ENCODE measurements at regions not wholly inside any gene's neighbourhood (a gene's known extent, or its start where the extent isn't known, plus 50 kb on each side); places are given as distances from the start of the nearest gene placed in this dataset.

DNA sequence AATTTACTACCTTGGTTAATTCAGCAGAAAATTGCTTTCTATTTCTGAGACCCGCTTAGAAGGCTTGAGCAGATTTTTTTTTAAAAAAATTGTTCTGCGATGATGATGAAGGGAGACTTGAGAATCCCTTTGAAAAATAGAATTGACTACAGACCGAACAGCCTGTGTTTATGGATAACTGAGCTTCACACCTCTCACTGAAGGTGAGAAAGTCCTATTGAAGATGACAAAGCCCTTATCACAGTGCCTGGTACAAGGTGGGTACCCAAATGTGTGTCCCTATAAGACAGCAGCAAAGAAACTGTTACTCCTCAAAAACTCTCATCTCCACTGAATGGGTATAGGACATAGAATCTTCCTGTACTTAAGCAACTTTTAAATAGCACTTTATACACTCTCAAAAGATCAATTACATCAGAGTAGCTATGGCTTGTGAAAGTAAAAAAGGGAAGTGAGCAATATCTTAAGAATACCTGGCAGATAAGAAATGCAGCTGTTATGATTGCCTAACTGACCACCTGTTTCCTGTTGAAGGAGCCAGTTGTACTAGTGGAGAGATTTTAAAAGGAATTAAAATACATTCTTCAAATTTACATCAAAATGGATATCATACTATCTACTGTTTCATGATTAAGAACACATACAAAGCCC lies 419.7 kb downstream of the CHSY3 start (continued):
- peak; percentile 79 for TF ChIP-seq MEF2B (IDR thresholded peaks at IDR 0.05; ENCODE audit: partially characterized antibody, poor library complexity, severe bottlenecking)
- peak; percentile 49; the same call in 1 of the 2 replicates for TF ChIP-seq NBN (IDR thresholded peaks at IDR 0.05)
- TF ChIP-seq MEF2A (IDR thresholded peaks at IDR 0.05; ENCODE audit: insufficient read depth, low read depth, low read length), result peak; percentile 68
- TF ChIP-seq, protein P1, sequence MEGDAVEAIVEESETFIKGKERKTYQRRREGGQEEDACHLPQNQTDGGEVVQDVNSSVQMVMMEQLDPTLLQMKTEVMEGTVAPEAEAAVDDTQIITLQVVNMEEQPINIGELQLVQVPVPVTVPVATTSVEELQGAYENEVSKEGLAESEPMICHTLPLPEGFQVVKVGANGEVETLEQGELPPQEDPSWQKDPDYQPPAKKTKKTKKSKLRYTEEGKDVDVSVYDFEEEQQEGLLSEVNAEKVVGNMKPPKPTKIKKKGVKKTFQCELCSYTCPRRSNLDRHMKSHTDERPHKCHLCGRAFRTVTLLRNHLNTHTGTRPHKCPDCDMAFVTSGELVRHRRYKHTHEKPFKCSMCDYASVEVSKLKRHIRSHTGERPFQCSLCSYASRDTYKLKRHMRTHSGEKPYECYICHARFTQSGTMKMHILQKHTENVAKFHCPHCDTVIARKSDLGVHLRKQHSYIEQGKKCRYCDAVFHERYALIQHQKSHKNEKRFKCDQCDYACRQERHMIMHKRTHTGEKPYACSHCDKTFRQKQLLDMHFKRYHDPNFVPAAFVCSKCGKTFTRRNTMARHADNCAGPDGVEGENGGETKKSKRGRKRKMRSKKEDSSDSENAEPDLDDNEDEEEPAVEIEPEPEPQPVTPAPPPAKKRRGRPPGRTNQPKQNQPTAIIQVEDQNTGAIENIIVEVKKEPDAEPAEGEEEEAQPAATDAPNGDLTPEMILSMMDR (IDR thresholded peaks at IDR 0.05 in 2 of 3, conservative IDR thresholded peaks at IDR 0.05 in 1 of 3; ENCODE audit: control insufficient read depth in 2 of 3, extremely low read depth in 1 of 3, insufficient read depth in 1 of 3, low read depth in 3 of 3, low read length in 3 of 3), result no peak
- TF ChIP-seq, protein P2, sequence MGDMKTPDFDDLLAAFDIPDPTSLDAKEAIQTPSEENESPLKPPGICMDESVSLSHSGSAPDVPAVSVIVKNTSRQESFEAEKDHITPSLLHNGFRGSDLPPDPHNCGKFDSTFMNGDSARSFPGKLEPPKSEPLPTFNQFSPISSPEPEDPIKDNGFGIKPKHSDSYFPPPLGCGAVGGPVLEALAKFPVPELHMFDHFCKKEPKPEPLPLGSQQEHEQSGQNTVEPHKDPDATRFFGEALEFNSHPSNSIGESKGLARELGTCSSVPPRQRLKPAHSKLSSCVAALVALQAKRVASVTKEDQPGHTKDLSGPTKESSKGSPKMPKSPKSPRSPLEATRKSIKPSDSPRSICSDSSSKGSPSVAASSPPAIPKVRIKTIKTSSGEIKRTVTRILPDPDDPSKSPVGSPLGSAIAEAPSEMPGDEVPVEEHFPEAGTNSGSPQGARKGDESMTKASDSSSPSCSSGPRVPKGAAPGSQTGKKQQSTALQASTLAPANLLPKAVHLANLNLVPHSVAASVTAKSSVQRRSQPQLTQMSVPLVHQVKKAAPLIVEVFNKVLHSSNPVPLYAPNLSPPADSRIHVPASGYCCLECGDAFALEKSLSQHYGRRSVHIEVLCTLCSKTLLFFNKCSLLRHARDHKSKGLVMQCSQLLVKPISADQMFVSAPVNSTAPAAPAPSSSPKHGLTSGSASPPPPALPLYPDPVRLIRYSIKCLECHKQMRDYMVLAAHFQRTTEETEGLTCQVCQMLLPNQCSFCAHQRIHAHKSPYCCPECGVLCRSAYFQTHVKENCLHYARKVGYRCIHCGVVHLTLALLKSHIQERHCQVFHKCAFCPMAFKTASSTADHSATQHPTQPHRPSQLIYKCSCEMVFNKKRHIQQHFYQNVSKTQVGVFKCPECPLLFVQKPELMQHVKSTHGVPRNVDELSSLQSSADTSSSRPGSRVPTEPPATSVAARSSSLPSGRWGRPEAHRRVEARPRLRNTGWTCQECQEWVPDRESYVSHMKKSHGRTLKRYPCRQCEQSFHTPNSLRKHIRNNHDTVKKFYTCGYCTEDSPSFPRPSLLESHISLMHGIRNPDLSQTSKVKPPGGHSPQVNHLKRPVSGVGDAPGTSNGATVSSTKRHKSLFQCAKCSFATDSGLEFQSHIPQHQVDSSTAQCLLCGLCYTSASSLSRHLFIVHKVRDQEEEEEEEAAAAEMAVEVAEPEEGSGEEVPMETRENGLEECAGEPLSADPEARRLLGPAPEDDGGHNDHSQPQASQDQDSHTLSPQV (IDR thresholded peaks at IDR 0.05), result no peak
- TF ChIP-seq LARP7 (IDR thresholded peaks at IDR 0.05), result no peak
- peak; percentile 51; the same call in 1 of the 2 replicates for TF ChIP-seq GABPA (IDR thresholded peaks at IDR 0.05; ENCODE audit: low read depth)
- TF ChIP-seq, protein P3, sequence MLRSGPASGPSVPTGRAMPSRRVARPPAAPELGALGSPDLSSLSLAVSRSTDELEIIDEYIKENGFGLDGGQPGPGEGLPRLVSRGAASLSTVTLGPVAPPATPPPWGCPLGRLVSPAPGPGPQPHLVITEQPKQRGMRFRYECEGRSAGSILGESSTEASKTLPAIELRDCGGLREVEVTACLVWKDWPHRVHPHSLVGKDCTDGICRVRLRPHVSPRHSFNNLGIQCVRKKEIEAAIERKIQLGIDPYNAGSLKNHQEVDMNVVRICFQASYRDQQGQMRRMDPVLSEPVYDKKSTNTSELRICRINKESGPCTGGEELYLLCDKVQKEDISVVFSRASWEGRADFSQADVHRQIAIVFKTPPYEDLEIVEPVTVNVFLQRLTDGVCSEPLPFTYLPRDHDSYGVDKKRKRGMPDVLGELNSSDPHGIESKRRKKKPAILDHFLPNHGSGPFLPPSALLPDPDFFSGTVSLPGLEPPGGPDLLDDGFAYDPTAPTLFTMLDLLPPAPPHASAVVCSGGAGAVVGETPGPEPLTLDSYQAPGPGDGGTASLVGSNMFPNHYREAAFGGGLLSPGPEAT (IDR thresholded peaks at IDR 0.05; ENCODE audit: low read depth), result peak; percentile 84
- TF ChIP-seq, protein P4, sequence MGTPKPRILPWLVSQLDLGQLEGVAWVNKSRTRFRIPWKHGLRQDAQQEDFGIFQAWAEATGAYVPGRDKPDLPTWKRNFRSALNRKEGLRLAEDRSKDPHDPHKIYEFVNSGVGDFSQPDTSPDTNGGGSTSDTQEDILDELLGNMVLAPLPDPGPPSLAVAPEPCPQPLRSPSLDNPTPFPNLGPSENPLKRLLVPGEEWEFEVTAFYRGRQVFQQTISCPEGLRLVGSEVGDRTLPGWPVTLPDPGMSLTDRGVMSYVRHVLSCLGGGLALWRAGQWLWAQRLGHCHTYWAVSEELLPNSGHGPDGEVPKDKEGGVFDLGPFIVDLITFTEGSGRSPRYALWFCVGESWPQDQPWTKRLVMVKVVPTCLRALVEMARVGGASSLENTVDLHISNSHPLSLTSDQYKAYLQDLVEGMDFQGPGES (IDR thresholded peaks at IDR 0.05), result no peak
- TF ChIP-seq, protein P5, sequence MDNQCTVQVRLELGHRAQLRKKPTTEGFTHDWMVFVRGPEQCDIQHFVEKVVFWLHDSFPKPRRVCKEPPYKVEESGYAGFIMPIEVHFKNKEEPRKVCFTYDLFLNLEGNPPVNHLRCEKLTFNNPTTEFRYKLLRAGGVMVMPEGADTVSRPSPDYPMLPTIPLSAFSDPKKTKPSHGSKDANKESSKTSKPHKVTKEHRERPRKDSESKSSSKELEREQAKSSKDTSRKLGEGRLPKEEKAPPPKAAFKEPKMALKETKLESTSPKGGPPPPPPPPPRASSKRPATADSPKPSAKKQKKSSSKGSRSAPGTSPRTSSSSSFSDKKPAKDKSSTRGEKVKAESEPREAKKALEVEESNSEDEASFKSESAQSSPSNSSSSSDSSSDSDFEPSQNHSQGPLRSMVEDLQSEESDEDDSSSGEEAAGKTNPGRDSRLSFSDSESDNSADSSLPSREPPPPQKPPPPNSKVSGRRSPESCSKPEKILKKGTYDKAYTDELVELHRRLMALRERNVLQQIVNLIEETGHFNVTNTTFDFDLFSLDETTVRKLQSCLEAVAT (IDR thresholded peaks at IDR 0.05), result no peak; the same call in 1 of the 2 replicates
- TF ChIP-seq CBX3 (IDR thresholded peaks at IDR 0.05; ENCODE audit: borderline replicate concordance, low read depth), result no peak
- TF ChIP-seq, protein P6, sequence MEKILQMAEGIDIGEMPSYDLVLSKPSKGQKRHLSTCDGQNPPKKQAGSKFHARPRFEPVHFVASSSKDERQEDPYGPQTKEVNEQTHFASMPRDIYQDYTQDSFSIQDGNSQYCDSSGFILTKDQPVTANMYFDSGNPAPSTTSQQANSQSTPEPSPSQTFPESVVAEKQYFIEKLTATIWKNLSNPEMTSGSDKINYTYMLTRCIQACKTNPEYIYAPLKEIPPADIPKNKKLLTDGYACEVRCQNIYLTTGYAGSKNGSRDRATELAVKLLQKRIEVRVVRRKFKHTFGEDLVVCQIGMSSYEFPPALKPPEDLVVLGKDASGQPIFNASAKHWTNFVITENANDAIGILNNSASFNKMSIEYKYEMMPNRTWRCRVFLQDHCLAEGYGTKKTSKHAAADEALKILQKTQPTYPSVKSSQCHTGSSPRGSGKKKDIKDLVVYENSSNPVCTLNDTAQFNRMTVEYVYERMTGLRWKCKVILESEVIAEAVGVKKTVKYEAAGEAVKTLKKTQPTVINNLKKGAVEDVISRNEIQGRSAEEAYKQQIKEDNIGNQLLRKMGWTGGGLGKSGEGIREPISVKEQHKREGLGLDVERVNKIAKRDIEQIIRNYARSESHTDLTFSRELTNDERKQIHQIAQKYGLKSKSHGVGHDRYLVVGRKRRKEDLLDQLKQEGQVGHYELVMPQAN (conservative IDR thresholded peaks at IDR 0.05), result no peak
- no peak for TF ChIP-seq NFYB (IDR thresholded peaks at IDR 0.05; ENCODE audit: insufficient read depth, low read depth, low read length)
- no peak for TF ChIP-seq CBFB (IDR thresholded peaks at IDR 0.05; ENCODE audit: low read depth)
- TF ChIP-seq MYC (IDR thresholded peaks at IDR 0.05; ENCODE audit: insufficient read depth, insufficient read length, insufficient replicate concordance, low read length, severe bottlenecking), result no peak
- peak; percentile 76 for TF ChIP-seq CREM (IDR thresholded peaks at IDR 0.05; ENCODE audit: low read depth)
- TF ChIP-seq WRNIP1 (IDR thresholded peaks at IDR 0.05; ENCODE audit: borderline replicate concordance, low read depth, low read length), result no peak
